ENCODE measurements at regions not wholly inside any gene's neighbourhood (a gene's known extent, or its start where the extent isn't known, plus 50 kb on each side); places are given as distances from the start of the nearest gene placed in this dataset.
"Not testable (repeated sequence)": the region's sequence is repeated elsewhere in the genome, so short reads cannot be mapped to it uniquely, and the experiment has no call there.

GRCh38 chr9:105004466-105005090 is 76.6 kb upstream of the ABCA1 start:
- Mint-ChIP-seq H3K27me3 (no peaks in the 10 kb centered on the region), H3K27ac (no peak overlapping the region), H3K36me3 (no peaks in the 10 kb centered on the region), H3K4me3 (no peak overlapping the region), H3K4me1 (no peaks in the 10 kb centered on the region), H3K9me3 (no peaks in the 10 kb centered on the region)

- H3K27ac Mint-ChIP-seq: no peak overlapping the region
- H3K4me1 Mint-ChIP-seq: no peaks in the 10 kb centered on the region
- H3K36me3 Mint-ChIP-seq: no peaks in the 10 kb centered on the region
- no peak overlapping the region for H3K4me3 Mint-ChIP-seq
- H3K9me3 Mint-ChIP-seq: no peaks in the 10 kb centered on the region
- no peaks in the 10 kb centered on the region for H3K27me3 Mint-ChIP-seq
These were observed 77.2 kb upstream of the ABCA1 start for GRCh38 chr9:105005186-105005585.

- Mint-ChIP-seq H3K4me1 (no peaks in the 10 kb centered on the region), H3K9me3 (no peaks in the 10 kb centered on the region), H3K4me3 (no peak overlapping the region), H3K27me3 (no peaks in the 10 kb centered on the region), H3K27ac (no peak overlapping the region), H3K36me3 (no peaks in the 10 kb centered on the region)
These were observed 78.6 kb upstream of the ABCA1 start for GRCh38 chr9:105006514-105006913.

DNA sequence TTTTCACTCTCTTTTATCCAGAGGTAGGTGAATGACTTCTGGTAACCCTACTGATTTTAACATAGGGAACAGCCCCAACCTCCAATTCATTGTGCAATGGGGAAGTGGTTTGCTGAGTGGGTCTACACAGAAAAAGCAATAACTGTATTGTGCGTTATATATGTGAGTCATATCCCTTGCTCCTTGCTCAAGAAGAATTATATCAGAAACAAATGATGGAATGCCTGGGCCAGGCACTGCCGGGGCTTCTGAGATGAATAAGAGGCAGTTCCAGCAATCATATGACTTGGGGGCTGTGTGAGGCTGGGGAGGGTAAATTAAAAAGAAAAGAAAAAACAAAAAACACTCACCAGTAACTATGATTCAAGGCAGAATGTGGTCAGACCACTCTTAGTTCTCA is 79.2 kb upstream of the ABCA1 start:
- Mint-ChIP-seq H3K9me3 (no peaks in the 10 kb centered on the region), H3K27me3 (no peaks in the 10 kb centered on the region), H3K36me3 (no peaks in the 10 kb centered on the region), H3K4me1 (no peaks in the 10 kb centered on the region), H3K4me3 (no peak overlapping the region), H3K27ac (no peak overlapping the region)

GRCh38 chr9:105010089-105010488 is 82.1 kb upstream of the ABCA1 start:
- H3K36me3 Mint-ChIP-seq, H3K4me1 Mint-ChIP-seq, H3K4me3 Mint-ChIP-seq: not testable (repeated sequence)

DNA sequence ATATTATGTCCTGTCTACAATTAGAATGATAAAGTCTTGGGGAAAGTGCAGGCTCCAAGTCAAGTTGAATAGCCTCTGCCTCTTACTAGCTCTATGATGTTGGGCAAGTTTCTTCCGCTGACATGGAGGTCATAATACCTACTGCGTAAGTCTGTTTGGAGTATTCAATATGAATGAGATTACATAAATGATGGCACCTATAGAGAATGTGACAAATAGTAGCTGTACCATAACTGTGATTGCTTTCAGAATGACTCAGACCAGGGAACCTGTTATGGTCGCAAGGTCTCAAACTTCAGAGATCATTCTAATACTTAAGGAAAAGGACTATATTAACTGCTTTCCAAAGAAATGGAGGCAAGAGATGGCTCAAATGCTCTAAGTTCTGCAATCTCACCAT is 94.0 kb upstream of the ABCA1 start:
- Mint-ChIP-seq H3K36me3 (no peaks in the 10 kb centered on the region), H3K27me3 (no peaks in the 10 kb centered on the region), H3K4me3 (no peak overlapping the region), H3K27ac (no peak overlapping the region), H3K4me1 (peaks cover 4% of the 10 kb centered on the region), H3K9me3 (no peaks in the 10 kb centered on the region)

More at GRCh38 chr9:105010089-105010488, 82.1 kb upstream of the ABCA1 start:
- not testable (repeated sequence) for H3K27me3 Mint-ChIP-seq, H3K27ac Mint-ChIP-seq, H3K9me3 Mint-ChIP-seq

- not testable (repeated sequence) for H3K4me3 Mint-ChIP-seq, H3K9me3 Mint-ChIP-seq, H3K4me1 Mint-ChIP-seq, H3K27ac Mint-ChIP-seq, H3K27me3 Mint-ChIP-seq, H3K36me3 Mint-ChIP-seq
These were observed 94.6 kb upstream of the ABCA1 start for GRCh38 chr9:105022545-105022944.

DNA sequence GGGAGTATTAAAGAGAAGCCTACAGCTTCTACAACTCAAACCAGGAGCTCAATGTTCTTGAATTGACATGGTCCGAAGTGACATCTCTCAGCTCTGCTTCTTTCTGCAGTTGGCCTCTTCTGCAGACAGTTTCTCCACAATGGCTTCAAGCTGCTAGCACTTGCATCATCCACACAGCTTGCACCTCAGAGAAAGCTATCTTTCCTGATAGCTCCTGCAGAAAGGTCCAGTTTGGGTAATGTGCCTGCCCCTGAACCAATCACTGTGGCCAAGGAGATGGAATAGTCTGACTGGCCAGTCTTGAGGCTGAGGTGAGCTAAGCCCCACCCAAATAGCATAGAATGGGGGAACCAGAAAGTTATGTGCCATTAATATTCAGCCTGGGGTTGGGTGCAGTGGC is 95.8 kb upstream of the ABCA1 start:
- H3K4me3 Mint-ChIP-seq: no peak overlapping the region
- H3K9me3 Mint-ChIP-seq: no peaks in the 10 kb centered on the region
- no peaks in the 10 kb centered on the region for H3K36me3 Mint-ChIP-seq
- H3K27me3 Mint-ChIP-seq: no peaks in the 10 kb centered on the region
- peaks cover 4% of the 10 kb centered on the region for H3K4me1 Mint-ChIP-seq
- no peak overlapping the region for H3K27ac Mint-ChIP-seq

- peaks cover 4% of the 10 kb centered on the region for H3K4me1 Mint-ChIP-seq
- H3K27ac Mint-ChIP-seq: no peak overlapping the region
- H3K9me3 Mint-ChIP-seq: no peaks in the 10 kb centered on the region
- H3K4me3 Mint-ChIP-seq: no peak overlapping the region
- H3K27me3 Mint-ChIP-seq: no peaks in the 10 kb centered on the region
- H3K36me3 Mint-ChIP-seq: no peaks in the 10 kb centered on the region
These were observed 96.6 kb upstream of the ABCA1 start for GRCh38 chr9:105024529-105024928.

DNA sequence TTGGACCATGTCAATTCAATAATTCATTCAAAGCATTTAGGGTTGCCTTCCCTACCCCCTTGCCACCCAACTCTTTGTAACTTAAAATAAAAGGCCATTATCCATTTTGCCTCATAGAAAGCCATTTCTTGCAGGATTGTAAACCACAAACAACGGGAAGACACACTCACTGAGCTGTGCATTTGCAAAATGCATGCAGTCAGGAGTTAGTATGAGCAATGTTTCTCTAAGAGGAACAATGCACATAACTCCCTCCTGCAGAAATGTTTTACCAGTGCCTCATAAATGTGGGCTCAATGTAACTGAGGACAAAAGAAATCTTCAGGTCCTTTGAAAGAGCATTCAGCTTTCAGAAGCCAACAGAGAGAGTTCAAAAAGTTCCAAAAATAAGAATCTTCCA is 98.5 kb upstream of the ABCA1 start:
- Mint-ChIP-seq H3K4me1 (peaks cover 4% of the 10 kb centered on the region), H3K9me3 (no peaks in the 10 kb centered on the region), H3K27me3 (no peaks in the 10 kb centered on the region), H3K36me3 (no peaks in the 10 kb centered on the region), H3K27ac (no peak overlapping the region), H3K4me3 (no peak overlapping the region)

GRCh38 chr9:105027084-105027483 is 99.1 kb upstream of the ABCA1 start:
- H3K9me3 Mint-ChIP-seq: no peaks in the 10 kb centered on the region
- no peak overlapping the region for H3K27ac Mint-ChIP-seq
- no peak overlapping the region for H3K4me3 Mint-ChIP-seq
- peaks cover 4% of the 10 kb centered on the region for H3K4me1 Mint-ChIP-seq
- no peaks in the 10 kb centered on the region for H3K36me3 Mint-ChIP-seq
- H3K27me3 Mint-ChIP-seq: no peaks in the 10 kb centered on the region

DNA sequence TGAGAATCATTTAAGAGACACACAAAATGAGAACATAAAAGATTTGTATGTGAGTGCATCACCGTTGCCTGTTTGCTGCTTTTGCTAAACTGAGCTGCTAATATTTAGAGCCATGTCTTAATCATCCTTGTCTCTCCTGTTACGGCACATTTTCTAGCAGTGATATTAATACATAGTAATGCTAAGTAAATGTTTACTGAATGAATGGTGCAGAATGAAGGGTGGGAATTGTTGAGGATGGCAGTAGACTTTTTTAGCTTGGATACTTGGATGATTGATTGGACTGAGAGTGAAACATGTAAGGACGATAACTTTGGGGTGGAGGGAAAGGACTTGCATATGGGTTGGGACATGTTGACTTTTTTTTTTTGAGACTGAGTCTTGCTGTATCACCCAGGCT is 102.3 kb upstream of the ABCA1 start:
- no peaks in the 10 kb centered on the region for H3K27me3 Mint-ChIP-seq
- H3K4me1 Mint-ChIP-seq: peaks cover 4% of the 10 kb centered on the region

GRCh38 chr9:105037139-105037538 is 109.2 kb upstream of the ABCA1 start:
- no peak overlapping the region for H3K27ac Mint-ChIP-seq
- H3K4me1 Mint-ChIP-seq: no peaks in the 10 kb centered on the region
- H3K4me3 Mint-ChIP-seq: no peak overlapping the region
- H3K9me3 Mint-ChIP-seq: peaks cover 9% of the 10 kb centered on the region
- peaks cover 6% of the 10 kb centered on the region for H3K36me3 Mint-ChIP-seq
- H3K27me3 Mint-ChIP-seq: no peaks in the 10 kb centered on the region

More for the DNA sequence above, 102.3 kb upstream of the ABCA1 start:
- Mint-ChIP-seq H3K27ac (no peak overlapping the region), H3K9me3 (no peaks in the 10 kb centered on the region), H3K4me3 (no peak overlapping the region), H3K36me3 (peaks cover 1% of the 10 kb centered on the region)

GRCh38 chr9:105038051-105038450 is 110.1 kb upstream of the ABCA1 start:
- peaks cover 6% of the 10 kb centered on the region for H3K36me3 Mint-ChIP-seq
- H3K9me3 Mint-ChIP-seq: peaks cover 9% of the 10 kb centered on the region
- no peaks in the 10 kb centered on the region for H3K4me1 Mint-ChIP-seq
- no peaks in the 10 kb centered on the region for H3K27me3 Mint-ChIP-seq
- no peak overlapping the region for H3K4me3 Mint-ChIP-seq
- H3K27ac Mint-ChIP-seq: no peak overlapping the region

DNA sequence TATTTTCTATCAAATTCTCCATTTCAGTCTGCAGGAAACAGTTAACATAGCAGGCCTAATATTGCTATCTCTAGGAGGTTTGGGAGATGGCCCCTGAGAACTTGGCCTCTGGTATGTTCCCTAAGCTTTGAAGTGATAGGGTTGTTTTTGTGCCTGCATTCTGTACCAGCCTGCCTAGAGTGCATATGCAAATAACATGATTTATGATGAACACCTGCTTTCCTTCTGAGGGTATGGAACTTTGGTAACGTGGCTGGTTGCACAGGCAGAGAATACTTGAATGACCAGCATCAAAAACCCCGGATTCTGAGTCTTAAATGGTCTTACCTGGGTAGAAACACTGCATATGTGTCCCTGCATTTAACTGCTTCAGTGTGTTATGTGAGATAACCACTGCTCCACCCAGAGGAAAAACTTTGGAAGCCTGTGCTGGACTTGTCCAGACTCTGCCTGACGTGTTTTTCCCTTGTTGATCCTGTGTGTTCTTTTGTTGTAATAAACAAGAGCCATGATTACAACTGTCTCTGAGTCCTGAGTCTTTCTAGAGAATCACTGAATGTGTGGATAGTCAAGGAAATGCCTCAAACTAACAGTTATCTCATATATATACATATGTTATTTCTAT is 111.3 kb upstream of the ABCA1 start:
- H3K9me3 Mint-ChIP-seq: peaks cover 9% of the 10 kb centered on the region
- no peaks in the 10 kb centered on the region for H3K4me1 Mint-ChIP-seq
- no peaks in the 10 kb centered on the region for H3K27me3 Mint-ChIP-seq
- H3K4me3 Mint-ChIP-seq: no peak overlapping the region
- peaks cover 6% of the 10 kb centered on the region for H3K36me3 Mint-ChIP-seq
- no peak overlapping the region for H3K27ac Mint-ChIP-seq

- Mint-ChIP-seq H3K9me3 (no peaks in the 10 kb centered on the region), H3K4me3 (no peak overlapping the region), H3K27me3 (no peaks in the 10 kb centered on the region), H3K36me3 (no peaks in the 10 kb centered on the region), H3K4me1 (no peaks in the 10 kb centered on the region), H3K27ac (no peak overlapping the region)
These were observed 115.5 kb upstream of the ABCA1 start for GRCh38 chr9:105043370-105043936.

GRCh38 chr9:105044518-105044917 is 116.6 kb upstream of the ABCA1 start:
- H3K4me3 Mint-ChIP-seq: no peak overlapping the region
- H3K27ac Mint-ChIP-seq: no peak overlapping the region
- H3K36me3 Mint-ChIP-seq: no peaks in the 10 kb centered on the region
- H3K9me3 Mint-ChIP-seq: no peaks in the 10 kb centered on the region
- H3K4me1 Mint-ChIP-seq: no peaks in the 10 kb centered on the region
- H3K27me3 Mint-ChIP-seq: no peaks in the 10 kb centered on the region
